Trophoblast cell (in vitro differentiated cells and primary cell): ENCODE measurements at regions not wholly inside any gene's neighbourhood (a gene's known extent, or its start where the extent isn't known, plus 50 kb on each side); places are given as distances from the start of the nearest gene placed in this dataset.

ENCODE experiments used
- DNase-seq, 2 donors: peaks; one replicate each; pipeline ENCODE4 v3.0.0-alpha.2; 2016
- H2AFZ ChIP-seq: 2 replicates; pipeline ENCODE4 v1.6.1; 2013; ENCODE audit warnings: low read length, moderate library complexity, mild to moderate bottlenecking; ENCODE audit not compliant: insufficient read depth, poor library complexity
- H2AK5ac ChIP-seq: 2 replicates; pipeline ENCODE4 v1.6.1; 2013; ENCODE audit warnings: mild to moderate bottlenecking, low read length
- H2BK120ac ChIP-seq: 2 replicates; pipeline ENCODE4 v1.6.1; 2013; ENCODE audit warnings: low read length, mild to moderate bottlenecking, moderate library complexity; ENCODE audit not compliant: insufficient read depth, poor library complexity
- H2BK12ac ChIP-seq: 2 replicates; pipeline ENCODE4 v1.6.1; 2013; ENCODE audit warnings: mild to moderate bottlenecking, low read length, moderate library complexity
- H2BK5ac ChIP-seq: 2 replicates; pipeline ENCODE4 v1.6.1; 2013; ENCODE audit warnings: low read length, low read depth, moderate library complexity, mild to moderate bottlenecking; ENCODE audit not compliant: poor library complexity
- H3K14ac ChIP-seq: 2 replicates; pipeline ENCODE4 v1.6.1; 2013; ENCODE audit warnings: mild to moderate bottlenecking, low read length
- H3K18ac ChIP-seq: 2 replicates; pipeline ENCODE4 v1.6.1; 2013; ENCODE audit warnings: mild to moderate bottlenecking, low read length
- H3K23ac ChIP-seq: 2 replicates; pipeline ENCODE4 v1.6.1; 2013; ENCODE audit warnings: low read length
- H3K27ac ChIP-seq: 2 replicates; pipeline ENCODE4 v1.5.1; 2013; ENCODE audit warnings: low read depth, mild to moderate bottlenecking, inconsistent platforms, low read length, moderate library complexity
- H3K27me3 ChIP-seq: 2 replicates; pipeline ENCODE4 v1.6.1; 2013; ENCODE audit warnings: inconsistent platforms, mild to moderate bottlenecking, low read length, moderate library complexity; ENCODE audit not compliant: insufficient read depth
- H3K36me3 ChIP-seq, 2 experiments: 1 replicate in 1 of 2; 2 replicates in 1 of 2; pipeline ENCODE4 v1.6.1; 2013; ENCODE audit warnings: low read length in 2 of 2, mild to moderate bottlenecking in 2 of 2, moderate library complexity in 1 of 2; ENCODE audit not compliant: insufficient read depth in 2 of 2, control insufficient read depth in 1 of 2
- H3K4ac ChIP-seq: 2 replicates; pipeline ENCODE4 v1.6.1; 2013; ENCODE audit warnings: low read depth, mild to moderate bottlenecking, low read length, moderate library complexity
- H3K4me1 ChIP-seq, 2 experiments: 1 replicate in 1 of 2; 2 replicates in 1 of 2; pipeline ENCODE4 v1.6.1; 2013; ENCODE audit warnings: low read length in 2 of 2, mild to moderate bottlenecking in 2 of 2, moderate library complexity in 1 of 2; ENCODE audit not compliant: insufficient read depth in 2 of 2, control insufficient read depth in 1 of 2
- H3K4me2 ChIP-seq: 2 replicates; pipeline ENCODE4 v1.6.1; 2013; ENCODE audit warnings: inconsistent platforms, mild to moderate bottlenecking, low read length, moderate library complexity
- H3K4me3 ChIP-seq: 2 replicates; pipeline ENCODE4 v1.5.1; 2013; ENCODE audit warnings: mild to moderate bottlenecking, low read depth, low read length, inconsistent platforms
- H3K79me1 ChIP-seq: one replicate; pipeline ENCODE4 v1.6.1; 2013; ENCODE audit warnings: low read length
- H3K79me2 ChIP-seq: 2 replicates; pipeline ENCODE4 v1.6.1; 2013; ENCODE audit warnings: low read length, mild to moderate bottlenecking; ENCODE audit not compliant: control insufficient read depth, insufficient read depth, poor library complexity
- H3K9ac ChIP-seq: 2 replicates; pipeline ENCODE4 v1.6.1; 2013; ENCODE audit warnings: mild to moderate bottlenecking, low read length
- H3K9me3 ChIP-seq: 2 replicates; pipeline ENCODE4 v1.6.1; 2013; ENCODE audit warnings: low read depth, mild to moderate bottlenecking, control low read depth, inconsistent platforms, low read length; ENCODE audit not compliant: insufficient read depth
- H4K12ac ChIP-seq: 2 replicates; pipeline ENCODE4 v1.6.1; 2013; ENCODE audit warnings: low read depth, mild to moderate bottlenecking, low read length, moderate library complexity
- H4K8ac ChIP-seq: 2 replicates; pipeline ENCODE4 v1.6.1; 2013; ENCODE audit warnings: low read depth, mild to moderate bottlenecking, low read length, moderate library complexity
- H4K91ac ChIP-seq: one replicate; pipeline ENCODE4 v1.6.1; 2013; ENCODE audit warnings: low read depth, mild to moderate bottlenecking, low read length, moderate library complexity
- WGBS: extraction: QIAGEN DNeasy Blood & Tissue Kit; methylation state at CpG from one replicate; pipeline ENCODE4 v1.1.7; 2013; ENCODE audit warnings: missing lambda C conversion rate; ENCODE audit not compliant: insufficient read length, insufficient coverage; ENCODE audit errors: extremely low coverage; 5-methylcytosine and 5-hydroxymethylcytosine counted together

DNA sequence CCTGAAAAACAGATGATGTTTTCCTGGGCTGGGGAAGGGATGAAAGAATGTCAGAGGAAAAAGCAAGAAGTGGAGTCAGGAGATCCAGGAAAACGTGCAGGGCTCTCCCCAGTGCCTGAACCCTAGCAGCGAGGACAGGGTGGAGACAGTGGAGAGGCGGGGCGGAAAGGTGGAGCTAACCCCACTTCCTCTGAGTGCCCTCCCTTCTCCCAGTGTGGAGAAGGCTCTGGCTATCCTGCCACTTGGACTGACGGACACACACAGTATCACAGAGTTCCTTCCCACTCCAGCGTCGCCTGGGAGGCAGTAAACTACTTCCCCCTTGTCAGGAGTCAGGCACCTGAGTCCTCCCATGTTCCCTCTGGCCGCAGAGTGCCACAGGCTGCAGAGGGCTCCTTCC is 125.3 kb upstream of the CHRNA7 start:
- no peak overlapping the region for H3K23ac ChIP-seq
- no CpG with 5 or more reads among the region's 8 CpGs for WGBS
- no peak overlapping the region for H3K4me2 ChIP-seq
- H4K12ac ChIP-seq, result no peak overlapping the region
- no peak overlapping the region for H3K18ac ChIP-seq
- no peak overlapping the region for H4K91ac ChIP-seq
- H3K79me1 ChIP-seq, result no peaks in the 10 kb centered on the region
- no peak for DNase-seq
- H3K4ac ChIP-seq, result no peak overlapping the region
- H3K4me1 ChIP-seq, result no peaks in the 10 kb centered on the region
- H3K4me3 ChIP-seq, result no peak overlapping the region
- H3K36me3 ChIP-seq, result no peaks in the 10 kb centered on the region
- no peak overlapping the region for H2AK5ac ChIP-seq
- H2BK5ac ChIP-seq, result no peak overlapping the region
- H3K27ac ChIP-seq, result no peak overlapping the region
- H3K9ac ChIP-seq, result no peak overlapping the region
- H3K27me3 ChIP-seq, result no peaks in the 10 kb centered on the region
- H3K79me2 ChIP-seq, result no peaks in the 10 kb centered on the region
- no peak overlapping the region for H2BK12ac ChIP-seq
- H2BK120ac ChIP-seq, result no peak overlapping the region
- no peak overlapping the region for H4K8ac ChIP-seq
- H3K9me3 ChIP-seq, result peaks cover 4% of the 10 kb centered on the region
- no peak overlapping the region for H3K14ac ChIP-seq
- no peak overlapping the region for H2AFZ ChIP-seq

DNA sequence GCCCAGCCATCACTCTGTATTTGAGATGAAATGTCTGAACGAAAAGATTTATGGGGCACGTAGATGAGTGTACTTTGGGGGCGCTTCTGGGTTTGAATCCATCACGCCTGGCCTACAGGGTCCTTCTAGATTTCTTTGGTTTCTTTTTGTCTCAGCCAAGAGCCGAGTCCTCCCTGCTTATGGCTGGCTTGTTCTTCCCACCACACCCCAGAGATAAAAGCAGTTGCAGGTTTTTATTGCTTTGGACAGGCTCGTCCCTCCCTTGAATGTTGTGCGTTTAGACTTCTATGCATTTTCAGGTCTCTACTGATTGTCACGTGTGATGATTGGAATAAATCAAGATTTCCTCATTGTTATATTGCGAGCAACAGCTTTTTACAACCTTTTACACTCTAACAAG is 104.8 kb upstream of the CHRNA7 start:
- Histone ChIP-seq H3K27ac (no peak overlapping the region), H3K4me3 (no peak overlapping the region), H2AFZ (no peak overlapping the region), H3K36me3 (no peaks in the 10 kb centered on the region), H3K14ac (no peak overlapping the region), H4K8ac (no peak overlapping the region), H2BK5ac (no peak overlapping the region), H3K23ac (no peak overlapping the region), H3K4me2 (no peak overlapping the region), H3K9me3 (no peaks in the 10 kb centered on the region), H3K27me3 (no peaks in the 10 kb centered on the region), H2BK120ac (no peak overlapping the region), H2BK12ac (no peak overlapping the region), H2AK5ac (no peak overlapping the region), H4K91ac (no peak overlapping the region), H3K79me1 (no peaks in the 10 kb centered on the region), H3K79me2 (no peaks in the 10 kb centered on the region), H3K4me1 (no peaks in the 10 kb centered on the region), H4K12ac (no peak overlapping the region), H3K9ac (no peak overlapping the region), H3K4ac (no peak overlapping the region), H3K18ac (no peak overlapping the region)
- no CpG with 5 or more reads among the region's 9 CpGs for WGBS
- DNase-seq, result no peak

DNA sequence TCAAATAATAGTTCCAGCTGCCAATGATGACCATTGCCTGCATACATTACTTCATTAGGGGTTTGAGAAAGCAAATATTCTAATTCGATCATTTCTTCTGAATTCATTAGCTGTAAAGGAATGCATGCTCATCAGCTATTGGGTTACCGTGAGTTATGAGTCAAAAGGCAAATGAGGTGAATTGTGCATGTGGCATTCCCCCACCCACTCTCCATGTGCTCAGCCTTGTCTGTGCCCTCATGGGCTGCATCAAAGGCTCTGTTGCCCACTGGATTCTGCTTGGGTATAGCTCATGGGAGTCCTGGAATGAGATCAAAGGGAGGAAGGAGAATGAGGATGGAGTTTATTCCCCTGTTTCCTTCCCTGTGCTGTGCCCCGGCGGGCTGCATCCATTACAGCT is 99.3 kb upstream of the CHRNA7 start:
- Histone ChIP-seq H2BK120ac (no peak overlapping the region), H3K79me2 (no peaks in the 10 kb centered on the region), H3K27ac (no peak overlapping the region), H3K9ac (no peak overlapping the region), H2BK5ac (no peak overlapping the region), H3K23ac (no peak overlapping the region), H3K14ac (no peak overlapping the region), H3K27me3 (no peaks in the 10 kb centered on the region), H4K91ac (no peak overlapping the region), H3K4ac (no peak overlapping the region), H3K79me1 (no peaks in the 10 kb centered on the region), H4K12ac (no peak overlapping the region), H3K4me2 (no peak overlapping the region), H3K4me1 (no peaks in the 10 kb centered on the region), H3K18ac (no peak overlapping the region), H2BK12ac (no peak overlapping the region), H2AK5ac (no peak overlapping the region), H3K4me3 (no peak overlapping the region), H3K36me3 (no peaks in the 10 kb centered on the region), H2AFZ (no peak overlapping the region), H3K9me3 (no peaks in the 10 kb centered on the region), H4K8ac (no peak overlapping the region)
- WGBS, result no CpG with 5 or more reads among the region's 4 CpGs
- no peak for DNase-seq

DNA sequence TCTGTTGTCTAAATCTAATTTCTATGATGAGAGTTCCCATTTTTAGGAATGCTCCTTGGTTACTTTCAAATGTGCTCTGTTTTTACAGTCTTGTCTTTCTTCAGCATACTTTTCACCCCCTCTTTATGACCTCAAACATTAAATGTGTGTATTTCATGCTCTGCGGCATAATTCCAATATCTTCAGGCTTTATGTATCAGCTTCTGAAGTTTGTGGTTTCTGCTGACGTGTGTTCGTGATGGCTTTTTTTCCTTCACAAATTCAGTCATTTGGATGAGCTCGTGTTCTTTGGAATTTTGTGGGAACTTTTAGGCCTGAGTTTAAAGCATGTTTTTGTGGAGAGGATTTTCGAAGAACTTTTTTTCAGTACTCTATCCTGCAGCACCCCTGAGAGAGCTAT is 97.7 kb upstream of the CHRNA7 start:
- Histone ChIP-seq H3K4me2 (no peak overlapping the region), H2AK5ac (no peak overlapping the region), H4K91ac (no peak overlapping the region), H3K79me2 (no peaks in the 10 kb centered on the region), H2BK120ac (no peak overlapping the region), H3K79me1 (no peaks in the 10 kb centered on the region), H4K8ac (no peak overlapping the region), H4K12ac (no peak overlapping the region), H3K9me3 (peaks cover 2% of the 10 kb centered on the region), H3K4ac (no peak overlapping the region), H3K4me1 (no peaks in the 10 kb centered on the region), H3K36me3 (no peaks in the 10 kb centered on the region), H3K27ac (no peak overlapping the region), H3K4me3 (no peak overlapping the region), H3K23ac (no peak overlapping the region), H2AFZ (no peak overlapping the region), H2BK12ac (no peak overlapping the region), H3K27me3 (no peaks in the 10 kb centered on the region), H3K9ac (no peak overlapping the region), H3K14ac (no peak overlapping the region), H3K18ac (no peak overlapping the region), H2BK5ac (no peak overlapping the region)
- DNase-seq, result no peak
- WGBS, result no CpG with 5 or more reads among the region's 5 CpGs
